ENCODE measurements at regions not wholly inside any gene's neighbourhood (a gene's known extent, or its start where the extent isn't known, plus 50 kb on each side); places are given as distances from the start of the nearest gene placed in this dataset.

GRCh38 chr10:57776688-57777432, 490.8 kb downstream of the IPMK start:
- H3K27ac Mint-ChIP-seq: no peak overlapping the region
- no peaks in the 10 kb centered on the region for H3K79me2 ChIP-seq (ENCODE audit: control insufficient read depth, insufficient read depth, low read length)
- no peaks in the 10 kb centered on the region for H3K4me1 ChIP-seq (ENCODE audit: control insufficient read depth in 2 of 2, insufficient read depth in 2 of 2, low read length in 2 of 2)
- DNase-seq (no peak), ATAC-seq (ENCODE audit: low read depth) (no peak)
- POLR2A ChIA-PET: no interaction called here
- no peak overlapping the region for H3K27ac ChIP-seq (ENCODE audit: low read length in 2 of 2)
- intact Hi-C loops (cut with micrococcal nuclease): no loop called here
- no peak overlapping the region for H3K9ac ChIP-seq (ENCODE audit: low read length)
- CTCF ChIA-PET: no interaction called here
- H3K4me3 Mint-ChIP-seq: no peak overlapping the region
- TF ChIP-seq EZH2 (IDR thresholded peaks at IDR 0.05; ENCODE audit: borderline replicate concordance, insufficient read depth, low read depth, low read length, poor library complexity, severe bottlenecking): no peak
- TF ChIP-seq, protein P1, sequence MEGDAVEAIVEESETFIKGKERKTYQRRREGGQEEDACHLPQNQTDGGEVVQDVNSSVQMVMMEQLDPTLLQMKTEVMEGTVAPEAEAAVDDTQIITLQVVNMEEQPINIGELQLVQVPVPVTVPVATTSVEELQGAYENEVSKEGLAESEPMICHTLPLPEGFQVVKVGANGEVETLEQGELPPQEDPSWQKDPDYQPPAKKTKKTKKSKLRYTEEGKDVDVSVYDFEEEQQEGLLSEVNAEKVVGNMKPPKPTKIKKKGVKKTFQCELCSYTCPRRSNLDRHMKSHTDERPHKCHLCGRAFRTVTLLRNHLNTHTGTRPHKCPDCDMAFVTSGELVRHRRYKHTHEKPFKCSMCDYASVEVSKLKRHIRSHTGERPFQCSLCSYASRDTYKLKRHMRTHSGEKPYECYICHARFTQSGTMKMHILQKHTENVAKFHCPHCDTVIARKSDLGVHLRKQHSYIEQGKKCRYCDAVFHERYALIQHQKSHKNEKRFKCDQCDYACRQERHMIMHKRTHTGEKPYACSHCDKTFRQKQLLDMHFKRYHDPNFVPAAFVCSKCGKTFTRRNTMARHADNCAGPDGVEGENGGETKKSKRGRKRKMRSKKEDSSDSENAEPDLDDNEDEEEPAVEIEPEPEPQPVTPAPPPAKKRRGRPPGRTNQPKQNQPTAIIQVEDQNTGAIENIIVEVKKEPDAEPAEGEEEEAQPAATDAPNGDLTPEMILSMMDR (IDR thresholded peaks at IDR 0.05): no peak
- no peaks in the 10 kb centered on the region for H3K27me3 ChIP-seq (replicated peaks in 1 of 4; ENCODE audit: control extremely low read depth in 1 of 4, control insufficient read depth in 3 of 4, insufficient read depth in 4 of 4, low read length in 3 of 4)
- H3K27me3 Mint-ChIP-seq: no peaks in the 10 kb centered on the region
- no peak overlapping the region for H3K4me2 ChIP-seq (replicated peaks; ENCODE audit: low read depth, low read length, poor library complexity, severe bottlenecking)
- peaks cover 7% of the 10 kb centered on the region for H3K9me3 Mint-ChIP-seq (ENCODE audit: insufficient read depth)
- no peaks in the 10 kb centered on the region for H3K4me1 Mint-ChIP-seq
- H2AFZ ChIP-seq (ENCODE audit: insufficient read depth, low read depth, low read length, poor library complexity, severe bottlenecking): no peak overlapping the region
- peaks cover 0 to 8% (median 0%) of the 10 kb centered on the region in 3 donors for H3K9me3 ChIP-seq (ENCODE audit: control extremely low read depth in 1 of 3, control insufficient read depth in 2 of 3, insufficient read depth in 1 of 3, low read length in 2 of 3)
- no peaks in the 10 kb centered on the region for H3K36me3 ChIP-seq (replicated peaks in 1 of 2; ENCODE audit: control extremely low read depth in 1 of 2, control insufficient read depth in 1 of 2, extremely low read depth in 1 of 2, insufficient read depth in 2 of 2, low read length in 1 of 2)
- H4K20me1 ChIP-seq (ENCODE audit: control insufficient read depth, insufficient read depth, low read length, poor library complexity, severe bottlenecking): no peaks in the 10 kb centered on the region
- WGBS (ENCODE audit: insufficient coverage): 84% methylated on average over 5 of the region's 5 CpGs
- no peak overlapping the region for H3K4me3 ChIP-seq (ENCODE audit: control extremely low read depth in 1 of 5, extremely low read depth in 1 of 5, insufficient read depth in 1 of 5, low read depth in 2 of 5, low read length in 4 of 5)

DNA sequence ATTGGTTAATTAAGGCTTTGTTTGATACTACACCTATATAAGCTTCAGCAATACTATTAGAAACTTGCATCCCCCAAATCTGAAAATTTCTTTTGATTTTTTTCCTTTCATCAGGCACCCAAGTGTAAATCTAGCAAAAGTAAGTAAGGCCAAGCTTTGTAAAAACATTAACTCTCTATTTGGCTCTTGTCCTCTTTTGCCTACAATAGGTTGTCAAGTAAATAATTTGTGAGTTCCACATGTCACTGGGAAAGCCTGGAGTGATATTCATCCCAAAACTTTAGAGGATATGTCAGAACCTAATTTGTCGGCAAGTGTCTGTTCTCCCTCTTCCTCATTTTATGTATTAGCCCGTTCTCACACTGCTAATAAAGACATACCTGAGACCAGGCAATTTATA, 492.4 kb downstream of the IPMK start:
- no CpG with 5 or more reads among the region's 2 CpGs for WGBS (ENCODE audit: insufficient coverage)
- Mint-ChIP-seq H3K4me1 (no peaks in the 10 kb centered on the region), H3K4me3 (no peak overlapping the region), H3K27me3 (no peaks in the 10 kb centered on the region), H3K9me3 (ENCODE audit: insufficient read depth) (peaks cover 7% of the 10 kb centered on the region), H3K27ac (no peak overlapping the region)
- Histone ChIP-seq H3K79me2 (ENCODE audit: control insufficient read depth, insufficient read depth, low read length) (no peaks in the 10 kb centered on the region), H3K27ac (ENCODE audit: low read length in 2 of 2) (no peak overlapping the region), H2AFZ (ENCODE audit: insufficient read depth, low read depth, low read length, poor library complexity, severe bottlenecking) (no peak overlapping the region), H3K27me3 (replicated peaks in 1 of 4; ENCODE audit: control extremely low read depth in 1 of 4, control insufficient read depth in 3 of 4, insufficient read depth in 4 of 4, low read length in 3 of 4) (no peaks in the 10 kb centered on the region), H3K9ac (ENCODE audit: low read length) (no peak overlapping the region), H3K36me3 (replicated peaks in 1 of 2; ENCODE audit: control extremely low read depth in 1 of 2, control insufficient read depth in 1 of 2, extremely low read depth in 1 of 2, insufficient read depth in 2 of 2, low read length in 1 of 2) (no peaks in the 10 kb centered on the region), H3K4me2 (replicated peaks; ENCODE audit: low read depth, low read length, poor library complexity, severe bottlenecking) (no peak overlapping the region), H3K4me1 (ENCODE audit: control insufficient read depth in 2 of 2, insufficient read depth in 2 of 2, low read length in 2 of 2) (no peaks in the 10 kb centered on the region), H4K20me1 (ENCODE audit: control insufficient read depth, insufficient read depth, low read length, poor library complexity, severe bottlenecking) (no peaks in the 10 kb centered on the region), H3K4me3 (ENCODE audit: control extremely low read depth in 1 of 5, extremely low read depth in 1 of 5, insufficient read depth in 1 of 5, low read depth in 2 of 5, low read length in 4 of 5) (no peak overlapping the region), H3K9me3 (ENCODE audit: control extremely low read depth in 1 of 3, control insufficient read depth in 2 of 3, insufficient read depth in 1 of 3, low read length in 2 of 3) (peaks cover 0 to 8% (median 0%) of the 10 kb centered on the region in 3 donors)
- intact Hi-C loops (cut with micrococcal nuclease): no loop called here
- no peak for TF ChIP-seq EZH2 (IDR thresholded peaks at IDR 0.05; ENCODE audit: borderline replicate concordance, insufficient read depth, low read depth, low read length, poor library complexity, severe bottlenecking)
- TF ChIP-seq, protein P1 (IDR thresholded peaks at IDR 0.05): no peak
- ATAC-seq (ENCODE audit: low read depth) (no peak), DNase-seq (no peak)
- POLR2A ChIA-PET: no interaction called here
- CTCF ChIA-PET: no interaction called here
